GM18868 (cell line): ENCODE measurements at regions not wholly inside any gene's neighbourhood (a gene's known extent, or its start where the extent isn't known, plus 50 kb on each side); places are given as distances from the start of the nearest gene placed in this dataset.
"Not testable (repeated sequence)": the region's sequence is repeated elsewhere in the genome, so short reads cannot be mapped to it uniquely, and the experiment has no call there.

Source experiments
- ATAC-seq: cut with Tn5 transposase; IDR thresholded peaks from one replicate; pipeline ENCODE4 v1.9.1; 2021; ENCODE audit warnings: mild to moderate bottlenecking, moderate library complexity; ENCODE audit not compliant: unreplicated experiment

DNA sequence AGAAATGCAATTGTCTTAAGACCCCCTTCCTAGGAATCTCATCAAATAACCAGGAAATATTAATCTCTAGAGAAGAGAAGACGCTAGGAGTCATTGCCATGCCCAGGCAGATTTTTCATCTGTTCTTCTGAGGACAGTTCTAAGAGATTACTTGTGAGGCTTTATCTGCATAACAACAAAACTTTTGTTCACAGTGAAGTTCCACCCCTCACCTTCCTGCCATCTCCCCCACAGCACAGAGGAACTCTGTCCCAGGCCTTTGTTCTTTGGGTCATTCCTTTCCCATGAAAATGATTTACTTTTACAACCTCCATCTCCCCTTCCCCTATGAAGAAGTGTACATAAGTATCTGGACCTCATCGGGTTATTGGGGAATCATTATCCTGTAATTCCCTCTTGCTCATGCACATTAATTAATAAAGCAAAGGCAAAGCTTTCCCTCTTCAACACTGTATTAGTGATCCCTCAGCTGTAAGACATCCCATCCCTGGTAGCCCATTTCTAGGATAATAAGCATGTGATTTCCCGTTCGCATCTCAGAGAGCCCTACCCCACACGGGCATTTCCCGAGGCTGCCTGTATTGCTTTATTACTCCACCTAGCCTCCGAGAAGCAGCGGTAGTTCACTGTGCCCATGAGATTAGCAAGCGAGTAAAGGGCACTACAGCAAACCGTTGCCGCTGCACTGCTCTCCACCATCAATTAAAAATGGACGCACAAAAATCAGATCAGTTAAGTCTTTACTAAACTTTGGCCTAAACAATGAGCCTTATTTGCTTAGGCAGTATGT is 384.4 kb upstream of the CAMK1G start:
- ATAC-seq, result no peak

DNA sequence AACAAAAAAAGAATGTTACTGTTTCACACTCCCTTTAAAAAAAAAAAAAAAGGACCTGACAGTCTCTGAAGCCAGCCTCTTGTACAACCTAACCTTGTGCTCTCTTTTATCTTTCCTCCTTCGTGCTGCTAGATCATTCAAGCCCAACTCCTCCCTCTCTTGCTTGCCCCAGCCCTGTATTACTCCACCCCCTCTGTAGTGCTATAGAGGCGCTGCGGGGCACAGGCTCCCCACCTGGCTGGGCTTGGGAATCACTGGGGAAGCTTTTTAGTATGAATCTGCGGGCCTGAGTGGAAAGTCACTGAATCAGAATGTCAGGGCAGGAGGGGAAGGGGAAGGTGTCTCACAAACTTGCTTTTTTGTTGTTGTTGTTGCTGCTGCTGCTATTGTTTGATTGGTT is 383.7 kb upstream of the CAMK1G start:
- no peak for ATAC-seq

DNA sequence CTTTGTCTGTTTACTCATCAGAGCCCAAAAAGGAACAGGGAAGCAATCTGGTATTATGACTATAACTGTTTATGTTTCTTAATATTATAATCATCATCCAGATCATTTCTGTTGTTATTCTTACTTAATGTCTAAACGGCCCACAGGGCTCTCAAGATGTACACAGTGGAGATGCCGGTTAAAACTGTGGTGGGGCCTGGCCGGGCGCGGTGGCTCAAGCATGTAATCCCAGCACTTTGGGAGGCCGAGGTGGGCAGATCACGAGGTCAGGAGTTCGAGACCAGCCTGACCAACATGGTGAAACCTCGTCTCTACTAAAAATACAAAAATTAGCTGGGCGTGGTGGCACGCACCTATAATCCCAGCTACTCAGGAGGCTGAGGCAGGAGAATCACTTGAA is 381.2 kb upstream of the CAMK1G start:
- not testable (repeated sequence) for ATAC-seq

DNA sequence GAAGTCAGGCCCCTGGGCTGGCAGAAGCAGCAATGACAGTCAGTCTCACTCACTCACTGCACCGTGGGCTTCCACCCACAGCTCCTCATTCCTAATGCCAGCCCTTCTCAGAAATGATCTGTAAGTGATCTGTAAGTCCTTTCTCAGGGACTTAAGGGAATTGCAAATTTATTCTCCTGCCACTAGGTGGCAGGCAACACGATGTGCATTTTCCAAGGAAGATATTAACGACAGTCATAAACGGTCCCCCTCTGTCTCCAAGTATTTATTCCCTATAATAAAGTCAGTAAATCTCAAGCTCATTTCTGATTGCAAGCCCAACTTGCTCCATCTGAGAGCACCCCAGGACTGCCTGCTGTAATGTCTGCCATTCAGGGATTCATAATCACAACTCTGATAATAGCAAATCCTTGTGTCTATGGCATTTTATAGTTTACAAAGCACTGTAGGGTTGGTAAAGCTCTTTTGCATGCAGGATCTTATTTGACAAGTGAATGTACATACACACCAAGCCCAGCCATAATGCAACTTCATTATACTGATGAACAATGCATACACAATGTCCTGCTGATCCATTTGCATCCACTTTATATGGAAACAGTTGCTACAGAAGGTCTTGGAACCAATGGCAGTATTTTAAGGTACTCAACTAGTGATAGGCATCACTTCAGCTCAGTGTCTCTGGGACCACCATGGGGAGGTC is 380.5 kb upstream of the CAMK1G start:
- no peak for ATAC-seq

DNA sequence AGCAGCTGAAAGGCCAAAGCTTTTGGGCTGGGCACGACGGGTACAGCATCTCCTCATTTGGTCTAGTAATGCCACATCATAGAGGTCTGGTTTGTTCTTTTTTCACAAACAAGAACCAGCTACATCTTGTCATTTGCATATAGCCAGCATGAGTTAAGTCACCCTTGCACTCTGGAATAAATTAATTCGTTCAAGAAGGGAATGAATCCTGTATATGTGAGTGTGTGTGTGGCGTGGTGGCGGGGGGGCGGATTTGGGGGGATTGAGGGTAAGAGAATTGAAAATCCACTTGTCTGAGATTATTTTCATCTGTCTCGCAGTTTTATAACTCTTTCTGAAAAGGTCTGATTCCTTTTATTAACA is 380.0 kb upstream of the CAMK1G start:
- ATAC-seq, result no peak

DNA sequence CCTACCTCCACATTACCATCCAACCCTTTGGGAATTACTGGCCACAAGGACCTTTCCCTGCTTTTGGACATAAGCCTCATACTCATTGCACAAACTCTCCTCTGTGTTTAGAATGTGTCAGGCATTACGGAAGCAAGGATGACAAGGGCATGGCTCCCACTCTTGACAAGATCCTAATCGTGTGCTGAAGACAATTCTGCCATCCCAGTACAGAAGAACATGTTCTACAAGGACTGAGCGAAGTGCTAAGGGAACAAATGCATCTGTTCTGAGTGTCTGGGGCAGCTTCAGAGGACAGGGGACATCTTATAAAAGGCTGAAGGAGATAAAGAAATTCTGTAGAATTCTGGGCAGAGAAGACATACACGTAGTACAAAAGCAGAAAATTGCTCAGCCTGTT is 378.5 kb upstream of the CAMK1G start:
- no peak for ATAC-seq

DNA sequence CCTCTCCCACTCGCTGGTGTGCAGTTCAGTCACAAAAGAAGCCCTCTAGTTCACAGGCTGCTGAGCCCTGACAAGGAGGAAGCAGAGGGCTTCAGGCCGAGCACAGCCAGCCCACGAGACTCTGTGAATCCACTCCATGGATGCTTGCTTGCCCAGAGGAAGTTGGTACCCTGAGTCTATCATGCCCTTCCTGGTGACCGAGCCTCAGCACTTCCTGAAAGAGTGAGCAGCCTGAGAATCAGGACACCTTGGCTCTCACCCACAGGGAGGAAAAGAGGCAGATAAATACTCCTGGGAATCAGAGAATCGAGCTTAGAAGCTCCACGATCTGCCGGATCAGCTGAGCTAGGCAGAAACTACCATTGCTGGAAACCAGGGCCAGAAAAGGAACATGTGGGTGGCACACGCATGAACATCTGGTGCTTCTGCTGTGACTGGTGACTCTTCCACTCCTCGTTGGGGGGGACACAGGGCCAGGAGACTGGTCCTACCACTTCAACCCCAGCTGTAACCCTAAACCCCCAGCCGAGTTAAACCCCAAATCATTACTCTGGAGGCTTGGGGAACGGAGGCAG is 376.3 kb upstream of the CAMK1G start:
- peak; percentile 16 for ATAC-seq

DNA sequence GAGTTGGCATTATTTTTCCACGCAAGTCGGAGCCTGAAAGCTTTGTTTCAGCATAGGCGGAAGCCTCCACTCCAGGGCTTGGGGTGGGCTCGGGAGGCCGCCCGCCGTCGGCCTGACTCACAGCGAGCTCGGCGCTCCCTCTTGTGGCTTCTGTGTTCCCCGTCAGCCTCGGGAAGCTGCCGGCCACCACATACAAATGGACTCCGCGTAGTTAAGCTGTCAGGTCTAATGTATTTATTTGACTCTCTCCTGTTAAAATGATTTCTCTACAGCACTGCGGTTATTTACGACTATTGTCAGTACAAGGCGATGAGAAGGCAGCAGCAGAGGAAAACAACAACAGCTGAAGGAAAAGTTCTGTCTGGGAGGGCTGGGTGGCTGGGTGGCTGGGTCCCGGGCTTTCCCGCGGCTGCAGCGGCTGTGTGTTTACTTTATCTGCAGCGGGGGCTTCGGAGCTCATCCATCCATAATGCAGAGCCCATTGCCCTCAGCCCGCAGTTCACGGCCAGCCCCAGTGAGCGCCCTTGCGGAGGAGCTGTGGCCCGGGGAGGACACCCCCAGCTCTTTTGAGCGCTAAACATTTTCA is 375.7 kb upstream of the CAMK1G start:
- ATAC-seq, result peak; percentile 79

DNA sequence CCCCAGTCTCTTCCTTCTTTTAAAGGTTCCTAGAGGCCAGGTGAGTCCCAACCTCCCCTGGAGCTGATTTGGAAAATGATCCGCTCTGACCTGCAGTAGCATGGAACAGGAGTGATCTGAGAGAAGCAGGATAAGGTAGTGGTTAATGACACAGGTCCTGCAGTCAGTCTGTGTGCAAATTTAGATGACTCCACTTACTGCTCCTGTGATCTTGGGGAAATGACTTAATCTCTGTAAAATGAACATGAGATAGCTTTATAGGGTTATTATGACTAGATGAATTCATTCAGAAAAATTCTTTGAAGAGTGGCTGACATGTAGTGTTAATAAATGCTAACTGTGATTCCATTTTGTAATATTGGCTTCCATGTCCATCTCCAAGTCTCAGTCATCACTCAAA is 374.9 kb upstream of the CAMK1G start:
- ATAC-seq, result no peak

DNA sequence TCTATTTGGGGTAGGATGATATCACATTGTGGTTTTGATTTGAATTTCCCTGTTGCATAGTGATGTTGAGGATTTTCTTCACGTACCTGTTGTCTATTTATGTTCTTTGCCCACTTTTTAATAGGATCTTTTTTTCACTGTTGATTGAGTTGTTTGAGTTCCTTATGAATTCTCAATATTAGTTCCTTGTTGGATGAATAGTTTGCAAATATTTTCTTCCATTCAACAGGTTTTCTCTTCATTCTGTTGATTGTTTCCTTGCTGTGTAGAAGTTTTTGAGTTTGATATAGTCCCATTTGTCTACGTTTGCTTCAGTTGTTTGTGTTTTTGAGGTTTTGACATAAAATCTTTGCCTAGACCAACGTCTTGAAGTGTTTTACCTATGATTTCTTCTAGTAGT is 369.5 kb upstream of the CAMK1G start:
- no peak for ATAC-seq

DNA sequence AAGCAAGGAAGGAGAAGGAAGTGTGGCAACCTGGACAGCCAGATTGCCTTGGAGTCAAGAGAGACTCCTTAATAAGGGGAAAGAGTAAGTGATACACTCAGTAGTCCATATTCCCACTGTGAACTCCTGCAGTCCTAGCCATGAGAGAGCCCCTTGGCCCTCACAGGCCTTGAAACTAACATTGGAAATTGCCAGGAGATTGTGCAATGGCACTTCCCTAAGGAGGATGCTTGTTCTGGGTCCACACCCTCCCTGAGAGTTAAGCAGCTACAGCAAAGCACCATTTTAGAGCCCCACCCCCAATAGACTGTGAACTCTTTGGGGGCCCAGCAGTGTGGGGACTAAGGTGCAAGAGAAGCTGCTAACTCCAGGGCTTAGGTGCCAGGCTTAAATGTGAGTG is 367.7 kb upstream of the CAMK1G start:
- ATAC-seq, result no peak

DNA sequence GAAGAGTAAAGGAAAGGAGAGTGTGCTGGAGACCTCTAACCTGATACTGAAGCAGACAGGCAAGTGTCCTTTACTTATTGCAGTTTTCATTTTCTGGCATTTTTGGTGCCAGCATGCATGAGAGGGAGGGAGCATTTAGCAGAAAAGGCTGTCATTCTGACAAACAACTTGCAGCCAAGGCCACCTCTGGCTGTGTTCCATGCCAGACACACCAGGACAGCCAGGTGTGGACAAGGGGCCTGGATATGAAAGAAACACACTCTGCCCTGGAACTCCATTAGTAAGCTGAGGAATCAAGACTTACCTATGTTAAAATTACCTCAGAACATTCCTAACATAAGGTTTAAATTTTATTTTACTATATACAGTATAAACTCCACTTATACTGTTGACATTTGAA is 365.4 kb upstream of the CAMK1G start:
- ATAC-seq, result no peak

DNA sequence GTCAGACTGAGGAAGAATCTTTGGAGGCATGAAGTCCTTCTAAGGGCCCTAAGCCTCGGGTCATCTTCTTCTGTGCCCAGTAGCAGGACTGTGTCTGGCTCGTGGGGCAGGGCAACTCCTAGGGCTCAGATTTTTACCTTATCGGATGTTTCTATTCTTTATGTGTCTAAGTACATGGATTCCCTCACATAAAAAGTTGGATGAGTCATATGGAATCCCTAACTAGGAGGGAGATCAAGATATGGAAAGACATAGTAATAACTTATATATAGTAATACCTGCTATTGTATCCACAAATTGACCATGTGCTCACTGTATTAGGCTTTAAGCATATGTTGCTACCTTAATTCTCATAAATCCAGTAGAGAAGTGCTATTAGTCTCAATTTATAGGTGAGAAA is 364.5 kb upstream of the CAMK1G start:
- no peak for ATAC-seq

DNA sequence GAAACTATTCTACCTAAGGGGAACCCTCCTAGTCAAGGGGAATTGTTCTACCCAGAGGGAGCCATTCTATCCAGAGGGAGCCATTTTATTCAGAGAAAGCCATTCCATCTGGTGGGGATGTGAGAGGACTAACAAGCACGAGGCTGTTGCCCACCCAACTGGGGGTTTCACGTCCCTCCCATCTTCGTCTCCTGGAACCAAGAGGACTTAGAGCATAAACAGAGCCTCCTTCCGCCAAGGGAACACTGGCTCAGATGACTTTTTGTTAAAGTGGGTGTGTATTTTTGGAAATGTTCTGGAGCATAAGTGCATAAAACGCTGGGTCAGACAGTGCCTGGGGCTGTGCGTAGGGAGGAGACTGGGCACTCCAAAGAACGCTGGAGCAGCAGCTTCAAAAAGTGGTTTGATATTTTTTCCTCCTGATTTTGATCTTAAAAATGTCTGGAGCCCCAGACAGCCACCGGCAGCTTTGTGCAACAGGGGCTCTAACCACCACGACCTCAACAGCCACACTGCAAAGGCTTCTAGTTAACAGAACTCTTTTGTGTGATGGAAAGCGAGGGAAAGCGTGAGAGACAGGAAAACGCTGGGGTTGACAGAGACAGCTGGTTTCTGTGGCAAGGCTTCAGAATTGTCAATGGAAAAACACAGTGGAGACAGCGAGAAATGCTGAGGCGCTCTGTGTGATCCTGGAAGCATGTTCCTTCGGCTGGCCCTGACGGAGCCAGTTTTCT is 363.6 kb upstream of the CAMK1G start:
- no peak for ATAC-seq

DNA sequence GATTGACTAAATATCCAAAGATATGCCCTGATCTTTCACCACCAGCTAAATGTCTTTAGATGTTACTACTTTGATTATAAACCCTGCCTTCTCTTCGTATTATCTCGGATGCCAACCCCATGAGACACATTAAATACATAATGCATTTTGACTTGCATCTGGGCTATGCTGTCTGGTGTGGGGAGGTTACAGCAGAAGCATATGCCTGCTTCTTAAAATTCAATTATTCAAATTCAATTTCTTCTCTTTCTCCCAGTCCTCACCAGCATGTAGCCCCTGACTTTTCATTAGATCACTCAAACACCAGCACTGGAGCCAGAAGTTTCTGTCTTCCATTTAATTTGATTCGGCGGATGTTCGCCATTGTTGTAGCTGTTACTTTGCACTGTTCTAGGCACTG is 360.7 kb upstream of the CAMK1G start:
- ATAC-seq, result no peak

DNA sequence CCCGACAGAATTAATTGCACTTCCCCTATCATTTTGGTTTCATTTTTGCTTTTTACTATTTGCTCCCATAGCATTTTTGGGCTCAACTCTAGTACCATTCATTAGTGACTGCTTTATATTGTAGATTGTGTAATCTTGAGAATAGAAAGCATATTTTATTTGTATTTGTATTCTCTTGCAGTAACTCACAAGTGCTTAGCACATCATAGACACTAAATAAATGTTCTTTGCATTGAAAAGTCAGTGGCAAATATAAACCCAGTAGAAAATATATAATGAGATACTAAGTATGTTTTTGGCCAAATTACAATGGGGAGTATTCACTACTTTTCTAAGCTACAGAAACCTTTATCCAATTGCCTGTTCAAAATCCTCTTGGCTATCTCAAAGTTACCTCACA is 359.7 kb upstream of the CAMK1G start:
- no peak for ATAC-seq

DNA sequence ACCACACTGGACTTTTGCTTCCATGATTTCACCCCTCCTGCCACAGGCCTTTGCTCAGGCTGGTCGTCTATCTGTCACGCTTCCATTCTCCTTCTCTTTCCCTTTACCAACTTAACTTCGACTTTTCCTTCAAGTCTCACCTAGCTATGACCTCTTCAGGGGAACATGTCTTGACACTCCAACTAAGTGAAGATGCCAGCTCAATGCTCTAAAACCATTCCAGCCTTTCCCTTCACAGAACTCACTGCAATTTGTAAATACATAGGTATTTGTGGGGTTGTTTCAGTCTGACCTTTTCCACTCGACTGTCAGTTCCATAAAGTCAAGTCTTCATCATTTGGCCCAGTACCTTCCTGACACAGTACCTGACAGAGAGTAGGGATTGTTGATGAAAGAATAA is 358.6 kb upstream of the CAMK1G start:
- ATAC-seq, result no peak

DNA sequence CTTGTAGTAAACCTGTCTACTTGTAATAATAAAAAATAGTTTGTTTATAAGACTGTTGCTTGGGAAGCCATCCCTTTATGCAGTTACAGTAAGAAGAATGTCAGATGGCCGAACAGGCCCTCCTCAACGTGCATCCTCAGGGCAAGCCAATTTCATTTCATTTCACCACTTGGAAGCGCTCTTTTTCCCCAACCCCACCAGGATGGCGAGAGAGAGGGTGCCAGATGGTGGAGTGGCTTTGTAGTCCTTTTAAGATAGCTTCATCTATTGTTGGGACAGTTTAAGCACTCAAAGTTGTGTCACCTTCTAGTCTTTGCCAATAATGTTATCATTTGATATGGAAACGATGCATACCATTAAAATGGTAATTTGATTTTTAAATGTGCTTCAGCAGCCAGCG is 356.3 kb upstream of the CAMK1G start:
- no peak for ATAC-seq

DNA sequence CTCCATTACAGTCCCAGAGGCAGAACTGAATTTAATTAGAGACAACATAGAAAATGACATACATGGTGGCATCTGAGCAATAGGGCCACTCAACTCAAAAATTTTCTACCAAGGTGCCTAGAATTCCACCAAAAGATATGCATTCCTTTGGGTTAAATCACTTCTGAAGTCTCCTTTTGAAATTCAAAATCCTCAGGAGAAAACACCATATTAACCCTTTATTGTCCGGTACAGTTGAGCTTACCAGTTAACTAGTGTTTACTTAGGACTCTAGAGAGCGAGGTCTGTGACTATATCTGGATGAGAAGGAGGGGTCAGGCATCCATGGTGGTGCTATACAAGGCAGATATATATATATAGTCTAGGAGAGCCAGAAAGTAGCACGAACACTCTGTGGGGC is 355.6 kb upstream of the CAMK1G start:
- ATAC-seq, result no peak

DNA sequence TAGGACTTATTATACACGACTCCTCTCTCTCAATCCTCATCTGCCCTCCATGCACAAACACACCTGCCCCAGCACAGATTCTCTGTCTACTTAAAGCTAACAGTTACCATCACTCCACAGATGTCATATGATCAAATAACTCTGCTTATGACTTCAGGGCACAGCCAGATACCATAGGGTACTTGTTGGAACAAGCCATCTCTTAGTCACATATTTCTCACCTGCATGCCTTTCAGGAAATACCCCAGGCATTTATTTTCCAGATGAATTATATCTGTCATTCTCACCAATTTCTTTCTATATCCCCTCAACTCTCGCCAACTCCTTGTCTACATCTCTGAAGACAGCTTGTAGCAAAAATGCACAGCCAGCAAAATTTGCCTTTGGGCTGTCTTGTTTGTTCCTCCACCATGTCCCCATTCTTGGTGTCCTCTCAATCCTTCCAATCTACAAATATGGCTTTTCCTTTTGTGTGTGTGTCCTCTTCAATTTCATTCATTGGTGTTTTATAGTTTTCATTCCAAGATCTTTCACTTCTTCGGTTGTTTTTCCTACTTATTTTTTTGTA is 353.9 kb upstream of the CAMK1G start:
- no peak for ATAC-seq

DNA sequence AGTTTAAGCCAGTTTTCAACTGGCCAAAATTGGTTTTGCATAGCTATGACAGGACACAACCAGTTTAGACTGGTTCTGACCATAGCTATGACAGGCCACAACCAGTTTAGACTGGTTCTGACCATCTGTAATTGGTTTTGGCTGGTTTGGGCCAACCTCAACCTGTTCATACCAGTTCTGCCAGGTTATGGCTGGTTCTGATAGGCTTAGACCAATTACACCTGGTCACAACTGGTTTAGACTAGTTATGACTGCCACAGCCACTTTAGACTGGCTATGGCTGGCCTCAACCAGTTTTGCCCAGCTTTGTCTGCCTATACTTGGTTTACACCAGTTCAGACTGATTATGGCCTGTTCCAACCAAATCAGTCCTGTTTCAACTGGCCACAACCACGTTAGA is 353.2 kb upstream of the CAMK1G start:
- ATAC-seq, result no peak
